CD4-positive, alpha-beta T cell (primary cell): ENCODE measurements at regions not wholly inside any gene's neighbourhood (a gene's known extent, or its start where the extent isn't known, plus 50 kb on each side); places are given as distances from the start of the nearest gene placed in this dataset.
"Not testable (repeated sequence)": the region's sequence is repeated elsewhere in the genome, so short reads cannot be mapped to it uniquely, and the experiment has no call there.

Source experiments
- ATAC-seq: fragments of 200-7000 bp; cut with Tn5 transposase; one replicate; pipeline ENCODE4 v1.10.0; 2022; ENCODE audit warnings: mild to moderate bottlenecking; ENCODE audit not compliant: poor library complexity
- CTCF ChIA-PET: fragments of 350-600 bp; sonication (Branson Sonifier 250); formaldehyde crosslinking; loops from one replicate; lab custom pipeline; 2021; ENCODE audit warnings: antibody characterized with exemption, inconsistent platforms; lab: Charles Lee
- POLR2A ChIA-PET: fragments of 350-600 bp; sonication (Branson Sonifier 250); formaldehyde crosslinking; loops from one replicate; lab custom pipeline; 2021; ENCODE audit warnings: antibody characterized with exemption, inconsistent platforms; lab: Charles Lee
- DNase-seq, 14 experiments: peaks; one replicate each; pipeline ENCODE4 v3.0.0-alpha.2; 2013 to 2020; ENCODE audit warnings: mixed read lengths in 2 of 14
- H3K27ac ChIP-seq, 2 donors: one replicate each; pipeline versions ENCODE4 v1.5.1 to v1.7.0; 2013; ENCODE audit warnings: low read length in 2 of 2, low read depth in 1 of 2, mild to moderate bottlenecking in 1 of 2
- H3K27me3 ChIP-seq, 2 experiments: 1 replicate in 1 of 2; 2 replicates in 1 of 2; pipeline versions ENCODE4 v1.6.1 to v1.7.0; 2013; ENCODE audit warnings: low read length in 2 of 2, control low read depth in 1 of 2, mild to moderate bottlenecking in 1 of 2, moderate library complexity in 1 of 2; ENCODE audit not compliant: insufficient read depth in 2 of 2, control insufficient read depth in 1 of 2
- H3K36me3 ChIP-seq: one replicate; pipeline ENCODE4 v1.6.1; 2013; ENCODE audit warnings: low read length, control low read depth; ENCODE audit not compliant: insufficient read depth
- H3K4me1 ChIP-seq: one replicate; pipeline ENCODE4 v1.6.1; 2013; ENCODE audit warnings: low read length, control low read depth; ENCODE audit not compliant: insufficient read depth
- H3K4me3 ChIP-seq: one replicate; pipeline ENCODE4 v1.5.1; 2013; ENCODE audit warnings: mild to moderate bottlenecking, low read length, moderate library complexity
- H3K9me3 ChIP-seq, 2 experiments: 1 replicate in 1 of 2; 2 replicates in 1 of 2; pipeline versions ENCODE4 v1.6.1 to v1.7.0; 2013; ENCODE audit warnings: low read length in 2 of 2, mild to moderate bottlenecking in 2 of 2, control low read depth in 1 of 2, moderate library complexity in 1 of 2; ENCODE audit not compliant: control insufficient read depth in 1 of 2, insufficient read depth in 1 of 2
- H3K27ac Mint-ChIP-seq: one replicate; pipeline ENCODE4 v1.8.0; 2020; ENCODE audit warnings: mixed read lengths
- H3K27me3 Mint-ChIP-seq: one replicate; pipeline ENCODE4 v1.8.0; 2021; ENCODE audit warnings: mixed read lengths
- H3K36me3 Mint-ChIP-seq: one replicate; pipeline ENCODE4 v1.8.0; 2021; ENCODE audit warnings: low read depth, mixed read lengths
- H3K4me1 Mint-ChIP-seq: one replicate; pipeline ENCODE4 v1.8.0; 2021; ENCODE audit warnings: low read depth, mixed read lengths
- H3K4me3 Mint-ChIP-seq: one replicate; pipeline ENCODE4 v1.8.0; 2020; ENCODE audit warnings: mild to moderate bottlenecking, mixed read lengths
- H3K9me3 Mint-ChIP-seq: one replicate; pipeline ENCODE4 v1.8.0; 2020; ENCODE audit warnings: mixed read lengths
- intact Hi-C, 2 experiments: fragments of 100-400 bp; cut with DNase I in 1 of 2; cut with micrococcal nuclease in 1 of 2; formaldehyde crosslinking; loops; one replicate each; pipeline versions ENCODE4 v1.15.1 to v1.9.0; 2023 to 2025; cut with DNase I, micrococcal nuclease
- TF ChIP-seq, protein P1 (sequence below): fragments of 200-600 bp; IDR thresholded peaks from one replicate; pipeline ENCODE4 v1.8.0; 2022; ENCODE audit warnings: antibody characterized with exemption, mild to moderate bottlenecking

DNA sequence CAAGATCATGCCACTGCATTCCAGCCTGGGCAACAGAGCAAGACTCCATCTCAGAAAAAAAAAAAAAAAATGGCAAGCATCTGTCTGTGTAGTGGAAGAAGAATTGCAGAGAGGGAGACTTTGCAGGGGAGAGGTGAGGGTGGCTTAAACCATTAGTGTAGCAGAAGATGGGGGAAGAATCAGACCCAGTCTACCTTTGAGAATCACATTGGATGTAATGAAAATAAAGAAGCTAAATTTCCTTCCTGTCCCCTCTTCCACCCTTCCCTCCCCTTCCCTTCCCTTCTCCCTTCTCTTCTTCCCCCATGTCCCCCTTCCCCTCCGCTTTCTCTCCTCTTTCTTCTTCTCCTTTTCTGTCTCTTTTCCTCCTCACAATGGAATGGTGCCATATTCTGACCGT lies 180.8 kb upstream of the SVIL start:
- intact Hi-C loops = no loop called here
- no peaks in the 10 kb centered on the region for H3K36me3 ChIP-seq
- Mint-ChIP-seq H3K27ac (no peak overlapping the region), H3K36me3 (no peaks in the 10 kb centered on the region), H3K27me3 (peaks cover 6% of the 10 kb centered on the region), H3K4me1 (peaks cover 13% of the 10 kb centered on the region), H3K9me3 (no peaks in the 10 kb centered on the region), H3K4me3 (no peak overlapping the region)
- TF ChIP-seq, protein P1, sequence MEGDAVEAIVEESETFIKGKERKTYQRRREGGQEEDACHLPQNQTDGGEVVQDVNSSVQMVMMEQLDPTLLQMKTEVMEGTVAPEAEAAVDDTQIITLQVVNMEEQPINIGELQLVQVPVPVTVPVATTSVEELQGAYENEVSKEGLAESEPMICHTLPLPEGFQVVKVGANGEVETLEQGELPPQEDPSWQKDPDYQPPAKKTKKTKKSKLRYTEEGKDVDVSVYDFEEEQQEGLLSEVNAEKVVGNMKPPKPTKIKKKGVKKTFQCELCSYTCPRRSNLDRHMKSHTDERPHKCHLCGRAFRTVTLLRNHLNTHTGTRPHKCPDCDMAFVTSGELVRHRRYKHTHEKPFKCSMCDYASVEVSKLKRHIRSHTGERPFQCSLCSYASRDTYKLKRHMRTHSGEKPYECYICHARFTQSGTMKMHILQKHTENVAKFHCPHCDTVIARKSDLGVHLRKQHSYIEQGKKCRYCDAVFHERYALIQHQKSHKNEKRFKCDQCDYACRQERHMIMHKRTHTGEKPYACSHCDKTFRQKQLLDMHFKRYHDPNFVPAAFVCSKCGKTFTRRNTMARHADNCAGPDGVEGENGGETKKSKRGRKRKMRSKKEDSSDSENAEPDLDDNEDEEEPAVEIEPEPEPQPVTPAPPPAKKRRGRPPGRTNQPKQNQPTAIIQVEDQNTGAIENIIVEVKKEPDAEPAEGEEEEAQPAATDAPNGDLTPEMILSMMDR = no peak
- no peak overlapping the region for H3K4me3 ChIP-seq
- no peak for ATAC-seq
- CTCF ChIA-PET = no interaction called here
- POLR2A ChIA-PET = no interaction called here
- peaks cover 5% of the 10 kb centered on the region for H3K4me1 ChIP-seq
- H3K27ac ChIP-seq = no peak overlapping the region
- H3K9me3 ChIP-seq = no peaks in the 10 kb centered on the region
- no peak for DNase-seq
- no peaks in the 10 kb centered on the region for H3K27me3 ChIP-seq

DNA sequence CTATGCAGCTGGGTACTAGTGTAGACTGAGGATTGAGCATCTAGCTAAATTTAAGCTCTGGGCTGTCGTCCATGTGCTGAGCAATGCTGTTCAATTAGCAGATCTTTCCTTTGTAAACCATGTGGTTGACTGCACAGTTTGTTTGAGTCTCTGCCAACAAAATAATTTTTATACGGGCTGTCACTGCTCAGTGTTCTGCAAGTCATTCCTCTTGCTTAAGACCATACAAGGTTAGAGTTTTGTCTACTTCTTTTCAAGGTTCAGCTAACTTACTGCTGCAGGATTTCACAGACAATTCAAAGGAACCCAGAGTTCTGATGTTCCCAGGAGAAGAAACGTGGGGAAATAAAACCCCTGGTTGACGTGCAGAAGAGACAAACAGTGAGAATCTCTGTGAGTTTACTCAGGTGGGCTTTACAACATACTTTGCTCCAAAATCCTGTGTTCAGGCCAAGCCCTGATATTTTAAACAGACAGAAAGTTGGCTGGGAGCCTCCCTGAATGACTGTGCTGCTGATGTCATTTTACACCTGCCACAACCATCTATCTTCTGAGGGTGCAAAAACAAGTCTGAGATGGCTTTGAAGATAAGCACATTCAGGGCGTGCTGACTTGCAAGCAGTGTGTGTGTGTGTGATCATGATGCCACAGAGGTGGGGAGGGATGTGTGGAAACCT lies 177.1 kb upstream of the SVIL start:
- Mint-ChIP-seq H3K4me3 (no peak overlapping the region), H3K36me3 (no peaks in the 10 kb centered on the region), H3K4me1 (peaks cover 13% of the 10 kb centered on the region), H3K27ac (no peak overlapping the region), H3K9me3 (no peaks in the 10 kb centered on the region), H3K27me3 (peaks cover 18% of the 10 kb centered on the region)
- H3K4me1 ChIP-seq = peaks cover 5% of the 10 kb centered on the region
- POLR2A ChIA-PET = no interaction called here
- no peaks in the 10 kb centered on the region for H3K27me3 ChIP-seq
- TF ChIP-seq, protein P1 = no peak
- H3K27ac ChIP-seq = no peak overlapping the region
- no peak overlapping the region for H3K4me3 ChIP-seq
- H3K36me3 ChIP-seq = no peaks in the 10 kb centered on the region
- peak; percentile 87 for ATAC-seq
- DNase-seq = peak in 4 of 14 experiments; percentile 1 to 26 (median 24)
- intact Hi-C loops = no loop called here
- H3K9me3 ChIP-seq = no peaks in the 10 kb centered on the region
- CTCF ChIA-PET = no interaction called here

DNA sequence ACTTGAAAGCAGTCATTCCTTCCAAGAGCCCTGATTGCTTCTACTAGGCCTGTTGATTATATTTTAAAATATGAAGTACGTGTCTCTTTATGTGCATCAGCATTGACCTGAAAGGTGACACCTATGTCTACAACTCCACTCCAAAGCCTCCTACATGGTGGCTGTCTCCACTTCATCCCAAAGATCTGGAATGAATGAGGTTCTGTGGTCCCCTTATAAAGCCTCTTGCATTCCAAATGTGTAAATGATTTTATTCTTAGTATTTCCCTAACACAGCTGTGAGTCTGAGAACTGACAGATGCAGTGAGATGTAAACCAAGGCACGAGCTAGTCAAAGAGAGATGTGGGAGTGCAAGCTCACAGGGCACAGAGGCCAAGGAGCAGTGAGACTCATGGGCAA lies 176.0 kb upstream of the SVIL start:
- Histone ChIP-seq H3K9me3 (no peaks in the 10 kb centered on the region), H3K4me1 (peaks cover 5% of the 10 kb centered on the region), H3K27ac (no peak overlapping the region), H3K27me3 (no peaks in the 10 kb centered on the region), H3K4me3 (no peak overlapping the region), H3K36me3 (no peaks in the 10 kb centered on the region)
- Mint-ChIP-seq H3K4me3 (no peak overlapping the region), H3K9me3 (no peaks in the 10 kb centered on the region), H3K27ac (no peak overlapping the region), H3K36me3 (no peaks in the 10 kb centered on the region), H3K4me1 (peaks cover 13% of the 10 kb centered on the region), H3K27me3 (peaks cover 19% of the 10 kb centered on the region)
- ChIA-PET POLR2A (no interaction called here), CTCF (no interaction called here)
- DNase-seq (no peak), ATAC-seq (no peak)
- intact Hi-C loops = no loop called here
- TF ChIP-seq, protein P1 = no peak

DNA sequence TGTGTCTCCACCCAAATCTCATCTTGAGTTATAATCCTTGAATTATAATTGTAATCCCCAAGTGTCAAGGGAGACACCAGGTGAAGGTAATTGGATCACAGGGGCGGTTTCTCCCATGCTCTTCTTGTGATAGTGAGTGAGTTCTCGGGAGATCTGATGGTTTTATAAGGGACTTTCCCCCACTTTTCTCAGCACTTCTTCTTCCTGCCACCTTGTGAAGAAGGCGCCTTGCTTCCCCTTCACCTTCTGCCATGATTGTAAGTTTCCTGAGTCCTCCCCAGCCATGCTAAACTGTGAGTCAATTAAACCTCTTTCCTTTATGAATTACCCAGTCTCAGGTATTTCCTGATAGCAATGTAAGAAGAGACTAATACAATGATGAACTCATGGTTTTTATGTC lies 175.5 kb upstream of the SVIL start:
- H3K4me3 ChIP-seq, H3K4me3 Mint-ChIP-seq, H3K27me3 ChIP-seq, H3K27ac Mint-ChIP-seq, CTCF ChIA-PET, H3K27ac ChIP-seq, H3K36me3 ChIP-seq, intact Hi-C loops, H3K9me3 Mint-ChIP-seq, ATAC-seq, H3K9me3 ChIP-seq, H3K4me1 ChIP-seq, POLR2A ChIA-PET, H3K36me3 Mint-ChIP-seq, DNase-seq: not testable (repeated sequence)
- Mint-ChIP-seq H3K4me1 (peaks cover 13% of the 10 kb centered on the region), H3K27me3 (peaks cover 19% of the 10 kb centered on the region)
